ENCODE measurements at regions not wholly inside any gene's neighbourhood (a gene's known extent, or its start where the extent isn't known, plus 50 kb on each side); places are given as distances from the start of the nearest gene placed in this dataset.

GRCh38 chr1:199172171-199173124 is 533.6 kb downstream of the PTPRC start:
- no peak for DNase-seq

- DNase-seq: no peak
These were observed 534.5 kb downstream of the PTPRC start for GRCh38 chr1:199173356-199173755.

- no peak for DNase-seq
These were observed 535.5 kb downstream of the PTPRC start for GRCh38 chr1:199174336-199174735.

- DNase-seq: no peak
These were observed 537.9 kb downstream of the PTPRC start for GRCh38 chr1:199176713-199177112.

GRCh38 chr1:199177241-199177640 is 538.4 kb downstream of the PTPRC start:
- DNase-seq: no peak

GRCh38 chr1:199178646-199179045 is 539.8 kb downstream of the PTPRC start:
- DNase-seq: no peak

GRCh38 chr1:199182186-199182843 is 543.5 kb downstream of the PTPRC start:
- DNase-seq: no peak

GRCh38 chr1:199184180-199184579 is 545.3 kb downstream of the PTPRC start:
- no peak for DNase-seq

GRCh38 chr1:199194862-199195261 is 556.0 kb downstream of the PTPRC start:
- DNase-seq: no peak

- DNase-seq: no peak
These were observed 558.9 kb downstream of the PTPRC start for GRCh38 chr1:199197695-199198094.

GRCh38 chr1:199202331-199202730 is 563.5 kb downstream of the PTPRC start:
- DNase-seq: no peak

- no peak for DNase-seq
These were observed 565.4 kb downstream of the PTPRC start for GRCh38 chr1:199204231-199204630.

- no peak for DNase-seq
These were observed 567.1 kb downstream of the PTPRC start for GRCh38 chr1:199205740-199206441.

GRCh38 chr1:199208847-199209246 is 570.0 kb downstream of the PTPRC start:
- no peak for DNase-seq

- DNase-seq: no peak
These were observed 579.2 kb downstream of the PTPRC start for GRCh38 chr1:199218065-199218464.

- no peak for DNase-seq
These were observed 579.7 kb downstream of the PTPRC start for GRCh38 chr1:199218533-199218932.

- DNase-seq: no peak
These were observed 581.2 kb downstream of the PTPRC start for GRCh38 chr1:199220031-199220430.

GRCh38 chr1:199221371-199222150 is 582.7 kb downstream of the PTPRC start:
- no peak for DNase-seq

- DNase-seq: no peak
These were observed 585.1 kb downstream of the PTPRC start for GRCh38 chr1:199223936-199224335.

- peak; percentile 13 for DNase-seq
These were observed 587.3 kb downstream of the PTPRC start for GRCh38 chr1:199226163-199226562.

- DNase-seq: no peak
These were observed 603.3 kb downstream of the PTPRC start for GRCh38 chr1:199242147-199242546.

- DNase-seq: no peak
These were observed 603.8 kb downstream of the PTPRC start for GRCh38 chr1:199242601-199243000.

All from activated T-cell treated with anti-CD3 and anti-CD28 coated beads for 4 hours (primary cell).